Tibial nerve (tissue), 4 donors: ENCODE measurements at regions not wholly inside any gene's neighbourhood (a gene's known extent, or its start where the extent isn't known, plus 50 kb on each side); places are given as distances from the start of the nearest gene placed in this dataset.

Experiments
- EP300 ChIP-seq, 2 donors: sonication (generic); formaldehyde crosslinking; IDR thresholded peaks; one replicate each; pipeline ENCODE4 v1.6.1; 2017; ENCODE audit warnings: antibody characterized with exemption in 2 of 2, mild to moderate bottlenecking in 1 of 2
- TF ChIP-seq, protein P1 (sequence below), 5 experiments: fragments of 200-600 bp in 3 of 5; fragments of 450-650 bp in 2 of 5; sonication (generic) in 3 of 5; IDR thresholded peaks; one replicate each; pipeline ENCODE4 v1.5.1; 2016 to 2019; ENCODE audit warnings: antibody characterized with exemption in 5 of 5, mild to moderate bottlenecking in 3 of 5, moderate library complexity in 2 of 5

DNA sequence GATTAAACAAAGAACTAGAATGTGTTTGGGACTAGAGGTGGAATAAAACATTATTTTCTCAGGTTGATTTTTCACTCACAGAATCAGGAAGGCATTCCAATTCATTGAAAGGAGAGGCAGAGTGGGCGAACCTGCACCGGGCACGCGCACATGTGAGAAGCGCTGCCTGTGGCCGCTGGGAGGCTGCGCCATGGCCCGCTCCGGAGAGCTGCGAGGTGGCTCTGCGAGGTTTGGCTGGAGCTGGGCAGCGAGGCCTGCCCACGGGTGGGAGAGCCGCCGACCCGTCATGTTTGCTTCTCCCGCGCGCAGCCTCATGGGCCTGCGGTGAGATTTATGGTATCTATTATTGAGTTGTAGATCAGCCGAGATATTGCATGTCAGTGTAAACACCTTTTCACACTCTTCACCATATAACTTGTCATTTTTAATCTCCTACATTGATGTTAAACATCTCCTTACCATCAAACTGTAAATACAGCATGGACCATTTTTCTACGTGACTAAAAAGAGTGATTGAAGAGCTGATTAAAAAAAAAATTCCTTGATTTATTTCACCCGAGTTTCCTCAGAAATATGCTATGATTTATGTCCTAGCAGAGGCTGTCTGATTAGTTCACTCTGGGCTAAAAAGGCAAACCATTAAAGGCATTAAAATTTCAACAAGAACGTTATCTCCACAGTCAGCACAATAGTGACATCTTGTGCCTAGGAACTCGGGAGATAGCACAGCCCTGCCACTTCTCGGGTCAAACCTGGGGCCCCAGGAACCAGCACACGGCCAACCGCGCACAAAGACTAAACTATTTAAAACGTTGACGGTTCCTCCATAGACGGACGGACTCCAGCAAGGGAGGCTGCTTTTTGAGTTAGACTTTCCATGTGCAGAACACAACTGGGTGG lies 96.6 kb upstream of the RNF32 start:
- TF ChIP-seq, protein P1, sequence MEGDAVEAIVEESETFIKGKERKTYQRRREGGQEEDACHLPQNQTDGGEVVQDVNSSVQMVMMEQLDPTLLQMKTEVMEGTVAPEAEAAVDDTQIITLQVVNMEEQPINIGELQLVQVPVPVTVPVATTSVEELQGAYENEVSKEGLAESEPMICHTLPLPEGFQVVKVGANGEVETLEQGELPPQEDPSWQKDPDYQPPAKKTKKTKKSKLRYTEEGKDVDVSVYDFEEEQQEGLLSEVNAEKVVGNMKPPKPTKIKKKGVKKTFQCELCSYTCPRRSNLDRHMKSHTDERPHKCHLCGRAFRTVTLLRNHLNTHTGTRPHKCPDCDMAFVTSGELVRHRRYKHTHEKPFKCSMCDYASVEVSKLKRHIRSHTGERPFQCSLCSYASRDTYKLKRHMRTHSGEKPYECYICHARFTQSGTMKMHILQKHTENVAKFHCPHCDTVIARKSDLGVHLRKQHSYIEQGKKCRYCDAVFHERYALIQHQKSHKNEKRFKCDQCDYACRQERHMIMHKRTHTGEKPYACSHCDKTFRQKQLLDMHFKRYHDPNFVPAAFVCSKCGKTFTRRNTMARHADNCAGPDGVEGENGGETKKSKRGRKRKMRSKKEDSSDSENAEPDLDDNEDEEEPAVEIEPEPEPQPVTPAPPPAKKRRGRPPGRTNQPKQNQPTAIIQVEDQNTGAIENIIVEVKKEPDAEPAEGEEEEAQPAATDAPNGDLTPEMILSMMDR (IDR thresholded peaks at IDR 0.05), result no peak
- TF ChIP-seq EP300 (IDR thresholded peaks at IDR 0.05), result no peak
